ENCODE measurements at regions not wholly inside any gene's neighbourhood (a gene's known extent, or its start where the extent isn't known, plus 50 kb on each side); places are given as distances from the start of the nearest gene placed in this dataset.

DNA sequence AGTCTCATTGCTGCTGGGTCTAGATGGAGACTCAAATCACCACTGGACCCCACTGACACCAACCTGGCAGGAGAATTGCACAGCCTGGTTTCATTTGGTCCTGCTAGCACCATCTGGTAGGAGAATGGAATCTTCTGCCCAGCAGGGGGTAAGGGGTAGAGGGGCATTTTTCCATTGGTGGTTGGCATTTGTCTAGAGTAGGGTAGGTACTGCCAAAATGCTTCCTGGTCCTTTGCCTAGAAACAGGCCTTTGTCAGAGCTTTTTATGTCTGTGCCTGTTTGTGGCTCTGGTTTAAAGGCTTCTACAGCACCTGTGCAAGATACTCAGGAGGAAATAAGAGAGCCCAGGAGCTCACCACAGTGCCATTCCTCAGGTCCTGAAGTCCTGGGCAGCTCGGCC lies 121.3 kb downstream of the KCTD12 start:
- TF ChIP-seq, protein P1, sequence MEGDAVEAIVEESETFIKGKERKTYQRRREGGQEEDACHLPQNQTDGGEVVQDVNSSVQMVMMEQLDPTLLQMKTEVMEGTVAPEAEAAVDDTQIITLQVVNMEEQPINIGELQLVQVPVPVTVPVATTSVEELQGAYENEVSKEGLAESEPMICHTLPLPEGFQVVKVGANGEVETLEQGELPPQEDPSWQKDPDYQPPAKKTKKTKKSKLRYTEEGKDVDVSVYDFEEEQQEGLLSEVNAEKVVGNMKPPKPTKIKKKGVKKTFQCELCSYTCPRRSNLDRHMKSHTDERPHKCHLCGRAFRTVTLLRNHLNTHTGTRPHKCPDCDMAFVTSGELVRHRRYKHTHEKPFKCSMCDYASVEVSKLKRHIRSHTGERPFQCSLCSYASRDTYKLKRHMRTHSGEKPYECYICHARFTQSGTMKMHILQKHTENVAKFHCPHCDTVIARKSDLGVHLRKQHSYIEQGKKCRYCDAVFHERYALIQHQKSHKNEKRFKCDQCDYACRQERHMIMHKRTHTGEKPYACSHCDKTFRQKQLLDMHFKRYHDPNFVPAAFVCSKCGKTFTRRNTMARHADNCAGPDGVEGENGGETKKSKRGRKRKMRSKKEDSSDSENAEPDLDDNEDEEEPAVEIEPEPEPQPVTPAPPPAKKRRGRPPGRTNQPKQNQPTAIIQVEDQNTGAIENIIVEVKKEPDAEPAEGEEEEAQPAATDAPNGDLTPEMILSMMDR (IDR thresholded peaks at IDR 0.05): no peak
- no peak for TF ChIP-seq POLR2A (IDR thresholded peaks at IDR 0.05)

Data from Peyer's patch (tissue), 4 donors.